Peyer's patch (tissue), 4 donors: ENCODE measurements at regions not wholly inside any gene's neighbourhood (a gene's known extent, or its start where the extent isn't known, plus 50 kb on each side); places are given as distances from the start of the nearest gene placed in this dataset.

Experiments used
- CTCF ChIP-seq, 6 experiments: fragments of 450-650 bp in 4 of 6; fragments of 200-600 bp in 2 of 6; sonication (generic) in 1 of 6; IDR thresholded peaks; one replicate each; pipeline ENCODE4 v1.5.1; 2017 to 2019; ENCODE audit warnings: antibody characterized with exemption in 6 of 6, mild to moderate bottlenecking in 3 of 6, moderate library complexity in 1 of 6
- POLR2A ChIP-seq, 2 donors: fragments of 450-650 bp; IDR thresholded peaks; one replicate each; pipeline ENCODE4 v1.5.1; 2017; ENCODE audit warnings: antibody characterized with exemption in 2 of 2, mild to moderate bottlenecking in 2 of 2, moderate library complexity in 2 of 2

- TF ChIP-seq CTCF (IDR thresholded peaks at IDR 0.05) (no peak), POLR2A (IDR thresholded peaks at IDR 0.05) (no peak)
Measured at GRCh38 chr4:15132739-15133138, 130.5 kb downstream of the CPEB2 start.
